Dermis blood vessel endothelial cell (primary cell): ENCODE measurements at regions not wholly inside any gene's neighbourhood (a gene's known extent, or its start where the extent isn't known, plus 50 kb on each side); places are given as distances from the start of the nearest gene placed in this dataset.

ENCODE experiments used
- DNase-seq: peaks from one replicate; pipeline ENCODE4 v3.0.0; 2010

- no peak for DNase-seq
These were observed 260.6 kb downstream of the ETS1 start for GRCh38 chr11:128326791-128327190.

GRCh38 chr11:128324531-128325141 lies 262.7 kb downstream of the ETS1 start:
- DNase-seq: no peak

- DNase-seq: no peak
These were observed 263.3 kb downstream of the ETS1 start for GRCh38 chr11:128324051-128324481.

- peak; percentile 61 for DNase-seq
These were observed 264.0 kb downstream of the ETS1 start for GRCh38 chr11:128323381-128323780.

GRCh38 chr11:128318856-128319474 lies 268.4 kb downstream of the ETS1 start:
- peak; percentile 65 for DNase-seq

- no peak for DNase-seq
These were observed 270.7 kb downstream of the ETS1 start for GRCh38 chr11:128316541-128317227.

- DNase-seq: no peak
These were observed 271.4 kb downstream of the ETS1 start for GRCh38 chr11:128315933-128316332.

- peak; percentile 57 for DNase-seq
These were observed 273.4 kb downstream of the ETS1 start for GRCh38 chr11:128313931-128314330.

GRCh38 chr11:128311742-128312719 lies 275.3 kb downstream of the ETS1 start:
- no peak for DNase-seq

GRCh38 chr11:128310676-128311445 lies 276.5 kb downstream of the ETS1 start:
- DNase-seq: no peak

GRCh38 chr11:128310005-128310404 lies 277.4 kb downstream of the ETS1 start:
- no peak for DNase-seq

- DNase-seq: no peak
These were observed 278.6 kb downstream of the ETS1 start for GRCh38 chr11:128308794-128309193.

- no peak for DNase-seq
These were observed 281.8 kb downstream of the ETS1 start for GRCh38 chr11:128305588-128305987.

GRCh38 chr11:128304666-128305485 lies 282.5 kb downstream of the ETS1 start:
- no peak for DNase-seq

- DNase-seq: no peak
These were observed 283.2 kb downstream of the ETS1 start for GRCh38 chr11:128304116-128304515.

- DNase-seq: no peak
These were observed 284.0 kb downstream of the ETS1 start for GRCh38 chr11:128303383-128303782.

GRCh38 chr11:128302425-128303186 lies 284.8 kb downstream of the ETS1 start:
- no peak for DNase-seq

GRCh38 chr11:128301756-128302155 lies 285.6 kb downstream of the ETS1 start:
- no peak for DNase-seq

- no peak for DNase-seq
These were observed 286.6 kb downstream of the ETS1 start for GRCh38 chr11:128300785-128301184.

GRCh38 chr11:128299132-128299726 lies 288.1 kb downstream of the ETS1 start:
- no peak for DNase-seq
